ENCODE measurements at regions not wholly inside any gene's neighbourhood (a gene's known extent, or its start where the extent isn't known, plus 50 kb on each side); places are given as distances from the start of the nearest gene placed in this dataset.

DNA sequence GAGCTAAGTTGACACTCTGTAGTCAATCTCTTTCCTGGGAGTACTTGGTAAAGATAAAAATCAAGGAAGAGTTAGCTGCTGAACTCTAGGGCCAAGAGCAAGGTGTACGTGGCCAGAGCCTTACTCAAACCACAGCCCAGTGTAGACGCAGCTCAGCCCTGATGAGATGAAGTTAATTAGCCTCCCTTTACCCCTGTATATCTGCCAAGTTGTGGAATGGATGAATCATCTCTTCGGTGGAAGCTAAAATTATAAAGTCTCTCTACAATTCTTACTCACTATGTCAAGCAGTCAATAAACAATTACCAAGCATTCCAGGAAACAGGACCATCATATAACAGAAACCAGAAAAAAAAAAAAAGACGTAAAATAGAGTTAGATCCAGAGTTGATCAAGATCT is 146.9 kb upstream of the UFM1 start:
- TF ChIP-seq, protein P1, sequence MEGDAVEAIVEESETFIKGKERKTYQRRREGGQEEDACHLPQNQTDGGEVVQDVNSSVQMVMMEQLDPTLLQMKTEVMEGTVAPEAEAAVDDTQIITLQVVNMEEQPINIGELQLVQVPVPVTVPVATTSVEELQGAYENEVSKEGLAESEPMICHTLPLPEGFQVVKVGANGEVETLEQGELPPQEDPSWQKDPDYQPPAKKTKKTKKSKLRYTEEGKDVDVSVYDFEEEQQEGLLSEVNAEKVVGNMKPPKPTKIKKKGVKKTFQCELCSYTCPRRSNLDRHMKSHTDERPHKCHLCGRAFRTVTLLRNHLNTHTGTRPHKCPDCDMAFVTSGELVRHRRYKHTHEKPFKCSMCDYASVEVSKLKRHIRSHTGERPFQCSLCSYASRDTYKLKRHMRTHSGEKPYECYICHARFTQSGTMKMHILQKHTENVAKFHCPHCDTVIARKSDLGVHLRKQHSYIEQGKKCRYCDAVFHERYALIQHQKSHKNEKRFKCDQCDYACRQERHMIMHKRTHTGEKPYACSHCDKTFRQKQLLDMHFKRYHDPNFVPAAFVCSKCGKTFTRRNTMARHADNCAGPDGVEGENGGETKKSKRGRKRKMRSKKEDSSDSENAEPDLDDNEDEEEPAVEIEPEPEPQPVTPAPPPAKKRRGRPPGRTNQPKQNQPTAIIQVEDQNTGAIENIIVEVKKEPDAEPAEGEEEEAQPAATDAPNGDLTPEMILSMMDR (conservative IDR thresholded peaks at IDR 0.05; ENCODE audit: low read length) = no peak
- TF ChIP-seq EZH2phosphoT487 (IDR thresholded peaks at IDR 0.05; ENCODE audit: borderline replicate concordance, low read depth, low read length) = no peak

Data from OCI-LY7 (cell line).